Neural progenitor cell (in vitro differentiated cells): ENCODE measurements at regions not wholly inside any gene's neighbourhood (a gene's known extent, or its start where the extent isn't known, plus 50 kb on each side); places are given as distances from the start of the nearest gene placed in this dataset.

Source experiments
- DNase-seq: peaks from one replicate; pipeline ENCODE4 v3.0.0-alpha.2; 2016; ENCODE audit warnings: low spot score
- H2AFZ ChIP-seq: fragments of 200-600 bp; sonication (generic); replicated peaks from 2 replicates; pipeline ENCODE4 v1.6.1; 2016; ENCODE audit warnings: antibody characterized with exemption
- H3F3A ChIP-seq: fragments of 200-600 bp; sonication (generic); 2 replicates; pipeline ENCODE4 v1.6.1; 2016; ENCODE audit warnings: antibody characterized with exemption, low read depth
- H3K27ac ChIP-seq: fragments of 200-600 bp; sonication (generic); 2 replicates; pipeline ENCODE4 v1.5.1; 2016; ENCODE audit warnings: mild to moderate bottlenecking
- H3K27me3 ChIP-seq: fragments of 200-600 bp; sonication (generic); 2 replicates; pipeline ENCODE4 v1.6.1; 2016; ENCODE audit warnings: mild to moderate bottlenecking, moderate library complexity
- H3K36me3 ChIP-seq: fragments of 200-600 bp; sonication (generic); 2 replicates; pipeline ENCODE4 v1.5.1; 2016
- H3K4me1 ChIP-seq: fragments of 200-600 bp; sonication (generic); 2 replicates; pipeline ENCODE4 v1.6.1; 2016; ENCODE audit warnings: mixed run types
- H3K4me2 ChIP-seq: fragments of 200-600 bp; sonication (generic); 2 replicates; pipeline ENCODE4 v1.6.1; 2016
- H3K4me3 ChIP-seq: fragments of 200-600 bp; sonication (generic); 2 replicates; pipeline ENCODE4 v1.5.1; 2016
- H3K79me2 ChIP-seq: fragments of 200-600 bp; sonication (generic); 2 replicates; pipeline ENCODE4 v1.6.1; 2016; ENCODE audit warnings: low read depth
- H3K9ac ChIP-seq: fragments of 200-600 bp; sonication (generic); 2 replicates; pipeline ENCODE4 v1.6.1; 2016
- H3K9me3 ChIP-seq: fragments of 200-600 bp; sonication (generic); 2 replicates; pipeline ENCODE4 v1.5.1; 2016; ENCODE audit warnings: low read depth
- H4K20me1 ChIP-seq: fragments of 200-600 bp; sonication (generic); 2 replicates; pipeline ENCODE4 v1.6.1; 2016; ENCODE audit warnings: low read depth
- H3K27ac Mint-ChIP-seq: 3 replicates; pipeline ENCODE4 v1.8.0; 2021; ENCODE audit warnings: mixed read lengths
- H3K27me3 Mint-ChIP-seq: 2 replicates; pipeline ENCODE4 v1.8.0; 2022; ENCODE audit warnings: low read depth, mild to moderate bottlenecking, inconsistent platforms, moderate library complexity, mixed read lengths; ENCODE audit not compliant: insufficient read depth
- H3K36me3 Mint-ChIP-seq: 3 replicates; pipeline ENCODE4 v1.8.0; 2021; ENCODE audit warnings: mixed read lengths
- H3K4me1 Mint-ChIP-seq: 3 replicates; pipeline ENCODE4 v1.8.0; 2021; ENCODE audit warnings: mixed read lengths
- H3K4me3 Mint-ChIP-seq: 3 replicates; pipeline ENCODE4 v1.8.0; 2021; ENCODE audit warnings: mild to moderate bottlenecking, moderate library complexity, mixed read lengths
- H3K9me3 Mint-ChIP-seq: 3 replicates; pipeline ENCODE4 v1.8.0; 2020; ENCODE audit warnings: mixed read lengths
- EZH2 ChIP-seq: fragments of 200-600 bp; sonication (generic); IDR thresholded peaks from 2 replicates; pipeline ENCODE4 v1.6.1; 2017; ENCODE audit warnings: antibody characterized with exemption, mild to moderate bottlenecking, moderate library complexity
- EZH2phosphoT487 ChIP-seq: fragments of 200-600 bp; sonication (generic); IDR thresholded peaks from 2 replicates; pipeline ENCODE4 v1.6.1; 2017; ENCODE audit warnings: antibody characterized with exemption
- TF ChIP-seq, protein P1 (sequence below): fragments of 200-600 bp; sonication (generic); IDR thresholded peaks from 2 replicates; pipeline ENCODE4 v1.5.1; 2017; ENCODE audit warnings: antibody characterized with exemption, mild to moderate bottlenecking

- no peak overlapping the region for H3K27ac ChIP-seq
- no peaks in the 10 kb centered on the region for H4K20me1 ChIP-seq
- Mint-ChIP-seq H3K27ac (no peak overlapping the region), H3K4me1 (no peaks in the 10 kb centered on the region), H3K4me3 (no peak overlapping the region), H3K36me3 (no peaks in the 10 kb centered on the region), H3K27me3 (peaks cover 6% of the 10 kb centered on the region), H3K9me3 (no peaks in the 10 kb centered on the region)
- no peak for DNase-seq
- no peaks in the 10 kb centered on the region for H3K79me2 ChIP-seq
- TF ChIP-seq EZH2, result no peak
- TF ChIP-seq, protein P1, sequence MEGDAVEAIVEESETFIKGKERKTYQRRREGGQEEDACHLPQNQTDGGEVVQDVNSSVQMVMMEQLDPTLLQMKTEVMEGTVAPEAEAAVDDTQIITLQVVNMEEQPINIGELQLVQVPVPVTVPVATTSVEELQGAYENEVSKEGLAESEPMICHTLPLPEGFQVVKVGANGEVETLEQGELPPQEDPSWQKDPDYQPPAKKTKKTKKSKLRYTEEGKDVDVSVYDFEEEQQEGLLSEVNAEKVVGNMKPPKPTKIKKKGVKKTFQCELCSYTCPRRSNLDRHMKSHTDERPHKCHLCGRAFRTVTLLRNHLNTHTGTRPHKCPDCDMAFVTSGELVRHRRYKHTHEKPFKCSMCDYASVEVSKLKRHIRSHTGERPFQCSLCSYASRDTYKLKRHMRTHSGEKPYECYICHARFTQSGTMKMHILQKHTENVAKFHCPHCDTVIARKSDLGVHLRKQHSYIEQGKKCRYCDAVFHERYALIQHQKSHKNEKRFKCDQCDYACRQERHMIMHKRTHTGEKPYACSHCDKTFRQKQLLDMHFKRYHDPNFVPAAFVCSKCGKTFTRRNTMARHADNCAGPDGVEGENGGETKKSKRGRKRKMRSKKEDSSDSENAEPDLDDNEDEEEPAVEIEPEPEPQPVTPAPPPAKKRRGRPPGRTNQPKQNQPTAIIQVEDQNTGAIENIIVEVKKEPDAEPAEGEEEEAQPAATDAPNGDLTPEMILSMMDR, result no peak
- TF ChIP-seq EZH2phosphoT487, result no peak
- no peak overlapping the region for H3K4me2 ChIP-seq
- no peaks in the 10 kb centered on the region for H3K36me3 ChIP-seq
- no peaks in the 10 kb centered on the region for H3K9me3 ChIP-seq
- H2AFZ ChIP-seq, result no peak overlapping the region
- no peak overlapping the region for H3K9ac ChIP-seq
- H3K4me1 ChIP-seq, result peaks cover 4% of the 10 kb centered on the region
- no peaks in the 10 kb centered on the region for H3K27me3 ChIP-seq
- no peak overlapping the region for H3K4me3 ChIP-seq
- no peaks in the 10 kb centered on the region for H3F3A ChIP-seq
Measured at GRCh38 chr2:204134421-204134820, 197.9 kb downstream of the ICOS start.

GRCh38 chr2:204135752-204136151, 199.2 kb downstream of the ICOS start:
- Histone ChIP-seq H3K4me1 (peaks cover 8% of the 10 kb centered on the region), H3K27me3 (no peaks in the 10 kb centered on the region), H3K4me2 (no peak overlapping the region), H3K4me3 (no peak overlapping the region), H2AFZ (no peak overlapping the region), H3K79me2 (no peaks in the 10 kb centered on the region), H4K20me1 (no peaks in the 10 kb centered on the region), H3K9me3 (no peaks in the 10 kb centered on the region), H3K9ac (no peak overlapping the region), H3K27ac (no peak overlapping the region), H3K36me3 (no peaks in the 10 kb centered on the region), H3F3A (peaks cover 3% of the 10 kb centered on the region)
- TF ChIP-seq EZH2phosphoT487 (no peak), EZH2 (no peak)
- peaks cover 10% of the 10 kb centered on the region for H3K4me1 Mint-ChIP-seq
- peaks cover 6% of the 10 kb centered on the region for H3K27me3 Mint-ChIP-seq
- H3K9me3 Mint-ChIP-seq, result no peaks in the 10 kb centered on the region
- H3K27ac Mint-ChIP-seq, result no peak overlapping the region
- no peak overlapping the region for H3K4me3 Mint-ChIP-seq
- H3K36me3 Mint-ChIP-seq, result no peaks in the 10 kb centered on the region
- DNase-seq, result no peak

- Histone ChIP-seq H3K4me2 (no peak overlapping the region), H3K36me3 (no peaks in the 10 kb centered on the region), H3K27me3 (no peaks in the 10 kb centered on the region), H3K9ac (no peak overlapping the region), H3F3A (peaks cover 3% of the 10 kb centered on the region), H3K4me1 (peaks cover 8% of the 10 kb centered on the region), H3K27ac (no peak overlapping the region), H2AFZ (no peak overlapping the region), H3K79me2 (no peaks in the 10 kb centered on the region), H3K4me3 (no peak overlapping the region), H4K20me1 (no peaks in the 10 kb centered on the region), H3K9me3 (no peaks in the 10 kb centered on the region)
- no peak overlapping the region for H3K4me3 Mint-ChIP-seq
- DNase-seq, result no peak
- peaks cover 19% of the 10 kb centered on the region for H3K4me1 Mint-ChIP-seq
- TF ChIP-seq EZH2 (no peak), EZH2phosphoT487 (no peak)
- TF ChIP-seq, protein P1, result no peak
- peaks cover 6% of the 10 kb centered on the region for H3K27me3 Mint-ChIP-seq
- no peaks in the 10 kb centered on the region for H3K36me3 Mint-ChIP-seq
- no peak overlapping the region for H3K27ac Mint-ChIP-seq
- H3K9me3 Mint-ChIP-seq, result no peaks in the 10 kb centered on the region
Measured at GRCh38 chr2:204138206-204138605, 201.6 kb downstream of the ICOS start.

GRCh38 chr2:204140246-204140645, 203.7 kb downstream of the ICOS start:
- Histone ChIP-seq H4K20me1 (no peaks in the 10 kb centered on the region), H3F3A (peaks cover 3% of the 10 kb centered on the region), H3K9me3 (no peaks in the 10 kb centered on the region), H2AFZ (no peak overlapping the region), H3K27ac (no peak overlapping the region), H3K9ac (no peak overlapping the region), H3K4me2 (no peak overlapping the region), H3K36me3 (no peaks in the 10 kb centered on the region), H3K79me2 (no peaks in the 10 kb centered on the region), H3K4me1 (peaks cover 8% of the 10 kb centered on the region), H3K4me3 (no peak overlapping the region), H3K27me3 (no peaks in the 10 kb centered on the region)
- Mint-ChIP-seq H3K9me3 (no peaks in the 10 kb centered on the region), H3K4me1 (peaks cover 26% of the 10 kb centered on the region), H3K27ac (no peak overlapping the region), H3K4me3 (no peak overlapping the region), H3K36me3 (no peaks in the 10 kb centered on the region), H3K27me3 (peaks cover 9% of the 10 kb centered on the region)
- no peak for DNase-seq
- no peak for TF ChIP-seq EZH2
- TF ChIP-seq EZH2phosphoT487, result no peak
- TF ChIP-seq, protein P1, result no peak
